Stimulated activated CD8-positive, alpha-beta memory T cell treated with anti-CD3 and anti-CD28 coated beads, Interleukin-2, amount 100 ng/mL, for 48 hours (primary cell): ENCODE measurements at regions not wholly inside any gene's neighbourhood (a gene's known extent, or its start where the extent isn't known, plus 50 kb on each side); places are given as distances from the start of the nearest gene placed in this dataset.

ENCODE experiments used
- DNase-seq, 2 donors: peaks; one replicate each; pipeline ENCODE4 v3.0.0-alpha.2; 2020; ENCODE audit warnings: low read depth in 2 of 2

GRCh38 chr3:176562331-176562730 is 635.0 kb downstream of the TBL1XR1 start:
- no peak for DNase-seq

- no peak for DNase-seq
Measured at GRCh38 chr3:176561826-176562225, 635.5 kb downstream of the TBL1XR1 start.

- DNase-seq, result no peak
Measured at GRCh38 chr3:176554791-176555654, 642.3 kb downstream of the TBL1XR1 start.

GRCh38 chr3:176554264-176554663 is 643.0 kb downstream of the TBL1XR1 start:
- no peak for DNase-seq

GRCh38 chr3:176526942-176527341 is 670.3 kb downstream of the TBL1XR1 start:
- DNase-seq, result no peak

- DNase-seq, result no peak
Measured at GRCh38 chr3:176526225-176526624, 671.1 kb downstream of the TBL1XR1 start.

GRCh38 chr3:176523114-176523513 is 674.2 kb downstream of the TBL1XR1 start:
- no peak for DNase-seq

GRCh38 chr3:176522436-176522835 is 674.8 kb downstream of the TBL1XR1 start:
- DNase-seq, result no peak

GRCh38 chr3:176521531-176522175 is 675.6 kb downstream of the TBL1XR1 start:
- DNase-seq, result no peak

GRCh38 chr3:176514297-176514696 is 683.0 kb downstream of the TBL1XR1 start:
- no peak for DNase-seq

GRCh38 chr3:176513604-176514003 is 683.7 kb downstream of the TBL1XR1 start:
- DNase-seq, result no peak

GRCh38 chr3:176512037-176512436 is 685.2 kb downstream of the TBL1XR1 start:
- no peak for DNase-seq

GRCh38 chr3:176510097-176510496 is 687.2 kb downstream of the TBL1XR1 start:
- no peak for DNase-seq

GRCh38 chr3:176505878-176506621 is 691.2 kb downstream of the TBL1XR1 start:
- no peak for DNase-seq

- no peak for DNase-seq
Measured at GRCh38 chr3:176491084-176491483, 706.2 kb downstream of the TBL1XR1 start.

GRCh38 chr3:176490357-176490756 is 706.9 kb downstream of the TBL1XR1 start:
- no peak for DNase-seq

- no peak for DNase-seq
Measured at GRCh38 chr3:176479248-176479647, 718.0 kb downstream of the TBL1XR1 start.

- no peak for DNase-seq
Measured at GRCh38 chr3:176469694-176470205, 727.5 kb downstream of the TBL1XR1 start.

- DNase-seq, result no peak
Measured at GRCh38 chr3:176463610-176464009, 733.7 kb downstream of the TBL1XR1 start.

- no peak for DNase-seq
Measured at GRCh38 chr3:176447369-176447768, 749.9 kb downstream of the TBL1XR1 start.

GRCh38 chr3:176442326-176442725 is 755.0 kb downstream of the TBL1XR1 start:
- no peak for DNase-seq

- no peak for DNase-seq
Measured at GRCh38 chr3:176439729-176440128, 757.6 kb downstream of the TBL1XR1 start.
